HG03280 (cell line): ENCODE measurements at regions not wholly inside any gene's neighbourhood (a gene's known extent, or its start where the extent isn't known, plus 50 kb on each side); places are given as distances from the start of the nearest gene placed in this dataset.

ENCODE experiments used
- ATAC-seq: cut with Tn5 transposase; IDR thresholded peaks from one replicate; pipeline ENCODE4 v1.9.1; 2021; ENCODE audit warnings: mild to moderate bottlenecking, moderate library complexity; ENCODE audit not compliant: unreplicated experiment

DNA sequence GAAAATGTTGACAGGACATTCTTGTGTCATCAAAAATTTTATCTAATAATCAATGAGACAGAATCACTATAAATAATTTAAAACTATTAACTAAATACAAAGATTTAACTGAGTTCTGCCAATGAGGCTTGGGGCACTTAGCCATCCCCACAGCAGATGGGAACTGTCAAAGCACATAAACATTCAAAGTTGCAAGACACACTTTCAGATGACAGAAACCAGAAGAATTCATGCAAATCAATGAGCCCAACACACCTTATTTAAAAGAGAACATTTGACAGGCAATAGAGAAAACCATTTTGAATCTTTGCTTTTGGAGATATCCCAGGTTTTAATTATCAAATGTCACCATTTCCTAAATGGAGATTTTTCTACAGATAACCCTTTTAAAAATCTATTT, 566.2 kb downstream of the IRS1 start:
- no peak for ATAC-seq

DNA sequence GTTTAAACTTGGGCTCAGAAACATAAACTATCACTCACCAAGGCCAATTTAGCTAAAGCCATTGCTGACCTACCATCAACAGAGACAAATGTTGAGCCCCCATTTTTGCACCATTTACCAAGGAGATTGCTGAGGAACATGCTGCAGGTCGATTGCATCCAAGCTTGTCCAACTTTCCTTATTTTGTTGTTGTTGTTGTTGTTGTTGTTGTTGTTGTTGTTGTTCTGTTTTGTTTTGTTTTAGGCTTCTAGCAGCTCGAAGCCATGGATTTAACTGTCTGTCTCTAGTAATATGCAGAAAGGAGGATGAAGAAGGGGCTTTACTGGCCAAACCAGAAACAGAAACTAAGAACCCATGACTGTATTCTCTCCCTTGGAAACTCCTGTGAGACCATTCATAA, 571.5 kb downstream of the IRS1 start:
- no peak for ATAC-seq

DNA sequence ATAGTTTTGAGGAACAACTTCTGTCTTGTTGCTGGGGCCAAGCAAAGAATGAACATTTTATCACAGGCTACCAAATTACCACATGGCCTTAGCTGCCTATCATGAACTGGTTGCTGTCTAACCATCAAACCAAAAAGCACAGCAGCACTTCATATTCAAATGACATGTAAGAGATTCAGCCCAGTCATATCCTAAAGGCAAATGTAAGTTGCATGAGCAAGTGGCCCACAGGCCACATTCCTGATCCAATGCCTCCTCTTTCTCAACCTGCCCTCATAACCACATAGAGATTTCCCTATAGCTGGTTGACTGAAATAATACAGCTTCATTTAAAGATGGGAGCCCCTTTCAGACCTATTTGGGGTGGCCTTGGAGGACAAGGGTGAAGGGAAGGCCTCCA, 572.3 kb downstream of the IRS1 start:
- no peak for ATAC-seq

GRCh38 chr2:226223704-226224103, 575.9 kb downstream of the IRS1 start:
- ATAC-seq, result no peak

- ATAC-seq, result no peak
Measured at GRCh38 chr2:226220511-226220910, 579.1 kb downstream of the IRS1 start.

GRCh38 chr2:226217191-226217590, 582.4 kb downstream of the IRS1 start:
- ATAC-seq, result no peak

GRCh38 chr2:226216575-226216974, 583.0 kb downstream of the IRS1 start:
- ATAC-seq, result no peak

GRCh38 chr2:226215902-226216503, 583.6 kb downstream of the IRS1 start:
- peak; percentile 95 for ATAC-seq

DNA sequence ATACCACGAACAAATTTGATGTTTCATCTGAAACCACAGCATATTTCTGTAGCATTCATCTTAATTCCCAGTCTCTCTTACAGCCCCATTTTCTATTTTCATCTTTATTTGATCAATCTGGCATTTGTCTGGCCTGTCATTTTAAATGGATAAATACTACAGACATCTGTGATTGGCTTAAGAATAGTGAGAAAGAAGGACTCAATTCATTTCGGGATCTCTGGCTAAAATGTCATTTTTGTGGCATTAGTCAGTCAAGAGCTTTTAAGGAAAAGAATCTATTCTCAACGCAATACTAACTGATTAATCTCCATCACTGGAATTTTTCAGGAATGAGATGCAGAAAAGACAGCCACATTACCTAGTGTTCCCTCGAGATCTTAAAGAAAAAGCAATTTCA, 585.9 kb downstream of the IRS1 start:
- ATAC-seq, result no peak

- ATAC-seq, result no peak
Measured at GRCh38 chr2:226211439-226211838, 588.2 kb downstream of the IRS1 start.

DNA sequence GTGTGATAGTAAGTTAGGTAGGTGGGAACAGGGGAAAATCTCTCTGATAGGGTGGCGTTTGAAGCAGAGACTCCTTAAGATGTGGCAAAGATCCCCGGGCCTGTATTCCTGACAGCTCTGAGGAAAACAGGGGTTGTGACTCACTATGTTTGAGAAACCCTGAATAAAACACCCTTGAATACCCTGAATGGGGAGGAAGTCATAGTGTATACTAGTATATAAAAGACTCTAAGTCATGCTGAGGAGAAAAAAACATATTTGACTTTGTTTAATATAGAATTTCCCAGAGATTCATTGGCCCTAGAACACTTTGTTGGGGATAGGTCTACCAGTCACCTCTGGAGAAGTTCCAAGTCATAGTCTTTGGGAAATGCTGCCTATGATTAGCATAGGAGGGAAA, 590.9 kb downstream of the IRS1 start:
- no peak for ATAC-seq

DNA sequence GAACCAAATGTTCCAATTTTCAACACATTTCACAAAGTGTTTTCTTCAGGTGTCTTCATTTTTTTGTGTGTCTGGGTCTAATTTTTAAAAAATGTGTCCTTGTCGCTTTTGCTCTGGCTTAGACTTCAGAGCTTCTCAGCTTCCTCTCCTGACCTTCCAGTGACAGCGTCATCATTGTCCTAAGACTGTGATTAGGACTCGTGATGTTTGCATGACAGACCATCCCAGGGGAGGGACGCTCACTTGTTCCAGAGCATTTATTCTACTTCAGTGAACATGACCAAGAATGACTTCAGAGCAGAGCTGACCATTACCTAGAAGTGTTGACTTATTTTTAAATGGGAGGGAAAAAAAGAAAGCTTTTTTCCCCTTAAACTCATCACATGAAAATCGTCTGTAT, 591.9 kb downstream of the IRS1 start:
- no peak for ATAC-seq

DNA sequence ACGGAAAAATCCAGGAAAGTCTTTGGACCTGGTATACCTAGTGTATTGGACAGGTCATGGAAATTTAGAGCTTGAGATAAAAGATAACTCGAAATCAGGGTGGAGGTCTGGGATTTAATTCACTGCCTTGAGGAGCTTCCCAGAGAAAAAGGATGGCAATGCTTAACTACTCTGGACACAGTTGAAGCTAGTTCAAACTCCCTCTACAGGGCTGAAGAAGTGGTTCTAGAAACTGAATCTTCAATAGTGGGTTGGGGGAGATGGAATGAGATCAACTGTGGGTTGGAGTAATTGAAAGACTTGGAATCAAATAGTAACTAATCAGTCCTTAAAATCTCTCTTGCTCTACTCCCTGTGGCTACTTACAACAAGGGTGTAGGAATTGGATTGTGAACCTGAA, 600.1 kb downstream of the IRS1 start:
- no peak for ATAC-seq

- ATAC-seq, result no peak
Measured at GRCh38 chr2:226198956-226199355, 600.7 kb downstream of the IRS1 start.

DNA sequence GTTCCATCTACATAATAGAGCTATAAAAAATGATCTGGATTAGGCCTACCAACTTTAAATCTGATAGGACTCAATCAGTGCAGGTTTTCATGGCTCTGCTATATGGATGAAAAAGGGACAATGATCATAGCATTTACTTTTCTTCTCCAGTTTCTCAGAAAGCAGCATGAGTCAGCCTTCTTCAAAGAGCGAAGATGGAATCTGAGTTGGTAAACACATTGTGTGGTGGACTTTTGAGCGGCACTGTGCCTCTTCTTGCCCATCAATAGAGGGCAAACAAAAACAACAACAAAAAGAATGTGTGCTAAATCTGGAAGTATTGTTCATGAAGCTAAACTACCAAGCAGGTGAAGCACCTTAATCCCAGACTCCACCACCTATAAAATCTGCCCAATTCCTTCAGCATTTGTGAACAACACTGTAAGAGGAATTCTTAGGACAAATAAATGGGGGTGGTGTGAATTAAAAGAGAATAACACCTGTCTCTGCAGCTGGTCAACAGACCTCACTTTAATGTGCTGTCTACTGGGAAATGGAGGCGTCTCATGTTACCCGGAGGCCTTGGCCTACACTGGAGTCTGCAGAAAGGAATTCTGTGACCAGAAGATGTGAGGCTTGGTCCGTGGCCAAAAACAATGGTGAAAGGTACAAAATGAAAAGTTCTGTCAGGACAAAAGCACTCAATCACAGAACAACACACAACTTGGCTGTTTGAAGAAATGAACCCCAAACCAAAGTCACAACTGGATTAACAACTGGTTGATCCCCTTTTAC, 609.0 kb downstream of the IRS1 start:
- ATAC-seq, result no peak

DNA sequence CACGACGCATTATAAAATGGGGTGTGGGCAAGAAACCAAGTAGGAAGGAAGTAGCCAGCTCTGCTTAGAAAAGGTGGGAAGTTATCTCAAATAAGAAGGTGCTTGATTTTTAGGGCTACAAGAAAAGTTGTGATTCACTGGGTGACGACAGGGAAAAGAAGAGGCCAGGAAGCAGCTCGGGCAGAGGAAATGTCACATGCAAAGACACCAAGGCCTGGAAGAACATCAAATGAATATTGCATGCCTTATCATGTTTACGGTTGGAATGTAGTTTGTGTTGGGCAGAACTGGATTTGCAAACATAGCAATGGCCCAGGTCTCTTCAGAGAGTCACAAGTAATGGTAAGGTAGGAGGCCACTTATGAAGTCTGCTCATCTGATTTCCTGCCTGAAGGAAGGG, 610.6 kb downstream of the IRS1 start:
- no peak for ATAC-seq

DNA sequence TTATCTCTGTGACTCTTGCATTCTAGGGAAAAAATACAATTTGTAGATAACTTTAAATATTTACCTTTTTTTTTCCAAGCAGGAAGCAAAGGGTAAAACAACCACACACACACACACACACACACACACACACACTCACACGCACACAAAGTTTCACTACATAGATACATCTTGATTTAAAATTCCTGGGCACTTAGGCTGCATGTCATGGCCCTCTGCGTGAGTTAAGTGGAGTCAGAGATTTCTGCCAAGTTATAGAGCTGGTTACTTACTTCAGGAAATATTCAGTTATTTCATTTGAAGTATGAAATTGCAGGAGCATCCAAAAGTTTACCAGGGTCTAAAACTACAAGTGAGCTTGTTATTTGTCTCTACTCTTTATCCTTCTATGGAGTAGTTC, 612.0 kb downstream of the IRS1 start:
- no peak for ATAC-seq

DNA sequence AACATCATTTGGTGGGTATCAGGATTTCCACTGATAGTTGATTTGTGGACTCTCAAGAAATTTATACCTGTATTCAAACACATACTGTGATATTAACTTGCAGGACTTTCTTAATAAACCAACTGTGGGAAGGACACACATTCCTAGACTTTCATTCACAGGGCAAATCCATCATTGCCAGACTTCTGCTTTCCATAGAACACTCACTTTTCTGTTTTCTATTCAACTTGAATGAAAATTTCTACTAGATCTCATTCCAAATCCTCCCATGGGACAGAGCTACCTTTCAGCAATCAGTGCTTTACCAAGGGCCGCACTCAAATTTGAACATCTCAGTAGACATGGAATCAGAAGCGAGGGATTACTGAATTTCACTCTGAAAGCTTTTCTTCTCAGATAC, 612.5 kb downstream of the IRS1 start:
- no peak for ATAC-seq

- ATAC-seq, result no peak
Measured at GRCh38 chr2:226185616-226186211, 613.9 kb downstream of the IRS1 start.

- no peak for ATAC-seq
Measured at GRCh38 chr2:226184940-226185615, 614.5 kb downstream of the IRS1 start.

- ATAC-seq, result no peak
Measured at GRCh38 chr2:226184540-226184939, 615.1 kb downstream of the IRS1 start.

GRCh38 chr2:226183550-226183949, 616.1 kb downstream of the IRS1 start:
- ATAC-seq, result no peak
